NB4 (cell line): ENCODE measurements at regions not wholly inside any gene's neighbourhood (a gene's known extent, or its start where the extent isn't known, plus 50 kb on each side); places are given as distances from the start of the nearest gene placed in this dataset.

Source experiments
- CTCF ChIP-seq: IDR thresholded peaks from one replicate; pipeline ENCODE4 v1.5.1; 2012; ENCODE audit warnings: low read depth, low read length
- POLR2A ChIP-seq: IDR thresholded peaks from 2 replicates; pipeline ENCODE4 v1.6.1; 2011; ENCODE audit warnings: mild to moderate bottlenecking; ENCODE audit not compliant: insufficient read length; ENCODE audit errors: extremely low read depth

- TF ChIP-seq CTCF (no peak), POLR2A (no peak)
These were observed 474.6 kb upstream of the USP24 start for GRCh38 chr1:55689800-55690199.
